Adrenal gland (tissue), 5 donors: ENCODE measurements at regions not wholly inside any gene's neighbourhood (a gene's known extent, or its start where the extent isn't known, plus 50 kb on each side); places are given as distances from the start of the nearest gene placed in this dataset.

Experiments used
- POLR2A ChIP-seq, 2 donors: fragments of 450-650 bp; IDR thresholded peaks; one replicate each; pipeline ENCODE4 v1.6.1; 2017; ENCODE audit warnings: antibody characterized with exemption in 2 of 2, mild to moderate bottlenecking in 2 of 2, moderate library complexity in 1 of 2
- TF ChIP-seq, protein P1 (sequence below), 6 experiments: fragments of 450-650 bp in 4 of 6; fragments of 200-600 bp in 2 of 6; sonication (generic) in 1 of 6; IDR thresholded peaks; 1 replicate in 5 of 6; 2 replicates in 1 of 6; pipeline versions ENCODE4 v1.5.1 to v1.8.0; 2016 to 2021; ENCODE audit warnings: antibody characterized with exemption in 6 of 6, mild to moderate bottlenecking in 2 of 6, moderate library complexity in 1 of 6
- donor health status: DM: no; HTN: no; CAD: no.

DNA sequence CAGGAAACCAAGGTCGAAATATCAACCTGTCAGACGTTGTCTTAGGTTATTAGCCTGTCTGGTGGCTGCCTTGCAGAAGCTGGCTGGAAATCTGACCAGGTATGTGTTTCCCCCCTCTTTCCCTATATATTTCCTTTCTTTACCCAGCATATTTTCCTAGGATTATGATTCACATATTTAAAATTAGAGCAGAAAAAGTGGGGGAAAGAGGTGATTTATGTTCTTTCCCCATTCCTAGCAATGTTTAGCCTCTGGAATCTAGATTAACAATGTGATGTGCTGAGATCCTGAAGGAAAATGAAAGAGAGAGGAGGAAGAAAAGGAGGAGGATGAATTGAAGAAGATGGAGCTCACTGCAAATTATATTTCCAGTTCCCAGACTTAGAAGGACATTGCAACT, 421.4 kb upstream of the AUTS2 start:
- no peak for TF ChIP-seq POLR2A (IDR thresholded peaks at IDR 0.05)
- TF ChIP-seq, protein P1, sequence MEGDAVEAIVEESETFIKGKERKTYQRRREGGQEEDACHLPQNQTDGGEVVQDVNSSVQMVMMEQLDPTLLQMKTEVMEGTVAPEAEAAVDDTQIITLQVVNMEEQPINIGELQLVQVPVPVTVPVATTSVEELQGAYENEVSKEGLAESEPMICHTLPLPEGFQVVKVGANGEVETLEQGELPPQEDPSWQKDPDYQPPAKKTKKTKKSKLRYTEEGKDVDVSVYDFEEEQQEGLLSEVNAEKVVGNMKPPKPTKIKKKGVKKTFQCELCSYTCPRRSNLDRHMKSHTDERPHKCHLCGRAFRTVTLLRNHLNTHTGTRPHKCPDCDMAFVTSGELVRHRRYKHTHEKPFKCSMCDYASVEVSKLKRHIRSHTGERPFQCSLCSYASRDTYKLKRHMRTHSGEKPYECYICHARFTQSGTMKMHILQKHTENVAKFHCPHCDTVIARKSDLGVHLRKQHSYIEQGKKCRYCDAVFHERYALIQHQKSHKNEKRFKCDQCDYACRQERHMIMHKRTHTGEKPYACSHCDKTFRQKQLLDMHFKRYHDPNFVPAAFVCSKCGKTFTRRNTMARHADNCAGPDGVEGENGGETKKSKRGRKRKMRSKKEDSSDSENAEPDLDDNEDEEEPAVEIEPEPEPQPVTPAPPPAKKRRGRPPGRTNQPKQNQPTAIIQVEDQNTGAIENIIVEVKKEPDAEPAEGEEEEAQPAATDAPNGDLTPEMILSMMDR (IDR thresholded peaks at IDR 0.05) = no peak
